HG03342 (cell line): ENCODE measurements at regions not wholly inside any gene's neighbourhood (a gene's known extent, or its start where the extent isn't known, plus 50 kb on each side); places are given as distances from the start of the nearest gene placed in this dataset.

Source experiments
- ATAC-seq: cut with Tn5 transposase; IDR thresholded peaks from one replicate; pipeline ENCODE4 v1.9.1; 2021; ENCODE audit warnings: mild to moderate bottlenecking, moderate library complexity; ENCODE audit not compliant: unreplicated experiment

DNA sequence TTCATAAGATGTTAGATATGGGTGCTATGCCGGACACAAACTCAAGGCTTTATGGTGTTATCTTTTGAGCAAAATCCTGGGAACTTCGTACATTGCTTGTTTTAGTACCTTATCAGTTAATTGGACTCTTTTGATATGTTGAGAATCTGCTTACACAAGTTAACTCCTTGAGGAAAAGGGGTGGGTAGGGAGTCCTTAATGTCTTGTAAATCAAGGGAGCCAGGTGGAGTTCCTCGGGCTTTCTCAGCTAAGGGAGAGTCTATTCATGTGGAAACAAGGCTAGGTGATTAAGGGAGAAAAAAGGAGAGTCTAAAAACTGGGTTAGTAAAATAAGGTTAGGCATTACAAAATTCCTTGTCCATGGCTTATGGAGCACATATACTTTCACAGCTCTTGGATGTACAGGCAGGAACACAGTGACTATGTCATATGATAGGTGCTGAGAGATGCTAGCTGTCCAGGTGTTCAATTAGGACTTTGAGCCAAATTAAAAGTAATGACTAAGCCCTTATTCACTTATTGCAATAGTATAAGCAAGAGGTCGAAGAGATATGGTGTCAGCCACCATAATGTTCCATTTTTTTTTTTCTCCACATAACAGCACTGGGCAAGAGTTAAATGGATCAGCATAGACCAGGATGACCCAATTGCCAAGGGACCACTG lies 59.5 kb upstream of the DYNAP start:
- no peak for ATAC-seq

- ATAC-seq, result no peak
Measured at GRCh38 chr18:54532222-54532621, 58.8 kb upstream of the DYNAP start.

- ATAC-seq, result no peak
Measured at GRCh38 chr18:54532962-54533361, 58.1 kb upstream of the DYNAP start.
